HS-5 (cell line): ENCODE measurements at regions not wholly inside any gene's neighbourhood (a gene's known extent, or its start where the extent isn't known, plus 50 kb on each side); places are given as distances from the start of the nearest gene placed in this dataset.

ENCODE experiments used
- DNase-seq: peaks from one replicate; pipeline ENCODE4 v3.0.0-alpha.2; 2012; ENCODE audit warnings: low read depth

DNA sequence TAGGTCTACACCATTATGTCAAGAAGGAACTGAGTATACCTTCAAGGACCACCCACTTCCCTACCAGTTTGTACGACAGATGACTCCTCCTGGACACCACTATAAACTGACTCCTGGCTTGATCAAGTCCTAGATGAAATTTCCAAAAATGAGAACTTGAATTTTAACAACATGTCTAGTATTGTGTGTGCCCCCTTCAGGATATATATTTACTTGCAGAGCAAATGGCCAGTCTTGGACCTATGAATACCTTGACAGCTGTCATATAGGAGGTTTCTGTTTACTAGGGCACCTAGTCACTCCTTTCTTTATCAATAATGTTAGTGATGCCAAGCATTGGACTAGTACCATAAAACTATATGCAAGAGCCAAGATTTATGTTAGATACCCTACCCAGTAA lies 94.1 kb upstream of the TMEM26 start:
- no peak for DNase-seq

DNA sequence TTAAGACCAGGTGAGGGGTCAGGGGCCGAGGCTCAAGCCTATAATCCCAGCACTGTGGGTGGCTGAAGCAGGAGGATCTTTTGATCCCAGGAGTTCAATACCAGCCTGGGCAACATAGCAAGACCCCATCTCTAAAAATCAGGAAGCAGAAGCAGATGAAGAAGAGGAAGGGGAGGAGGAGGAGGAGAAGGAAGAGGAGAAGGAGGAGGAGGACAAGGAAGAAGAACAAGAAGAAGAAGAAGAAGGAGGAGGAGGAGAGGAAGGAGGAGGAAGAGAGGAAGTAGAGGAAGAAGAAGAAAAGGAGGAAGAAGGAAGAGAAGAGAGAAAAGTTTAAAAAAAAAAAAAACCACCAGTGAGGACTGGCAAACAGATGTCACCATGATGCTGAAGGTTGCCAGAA lies 92.0 kb upstream of the TMEM26 start:
- no peak for DNase-seq

DNA sequence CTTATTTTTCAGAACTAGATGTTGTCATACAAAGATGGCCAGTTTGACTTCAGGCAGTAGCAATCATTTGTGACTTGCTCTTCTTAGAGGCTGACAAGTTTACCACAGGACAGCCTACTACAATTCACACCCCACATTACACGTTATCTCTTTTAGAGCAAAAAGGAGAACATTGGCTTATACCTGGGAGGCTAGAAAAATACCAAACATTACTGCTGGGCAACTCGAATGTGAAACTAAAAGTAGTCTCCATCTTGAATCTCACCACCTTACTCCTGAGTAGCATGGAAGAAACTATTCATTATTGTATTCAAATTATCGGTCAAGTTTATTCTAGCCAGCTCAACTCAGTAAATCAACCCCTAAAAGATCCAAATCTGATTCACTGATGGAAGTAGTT lies 90.7 kb upstream of the TMEM26 start:
- no peak for DNase-seq

DNA sequence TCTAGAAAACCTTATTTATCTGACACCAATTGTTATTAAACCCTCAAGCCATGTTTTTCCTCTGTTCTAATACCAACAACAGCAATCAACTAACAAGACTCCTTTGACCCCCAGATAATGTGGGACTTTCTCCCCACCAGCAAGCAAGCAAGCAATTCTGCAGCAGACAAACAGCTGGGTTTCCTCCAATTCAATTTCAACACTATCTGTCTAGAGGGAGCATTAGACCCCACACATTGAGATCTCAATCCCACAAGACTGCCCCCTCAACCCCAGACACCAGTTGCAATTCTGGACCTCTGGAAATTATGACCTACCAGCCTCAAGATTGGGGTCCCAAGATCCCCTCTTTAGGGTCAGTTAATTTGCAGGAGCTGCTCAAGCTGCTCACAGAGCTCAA lies 89.4 kb upstream of the TMEM26 start:
- DNase-seq = no peak

DNA sequence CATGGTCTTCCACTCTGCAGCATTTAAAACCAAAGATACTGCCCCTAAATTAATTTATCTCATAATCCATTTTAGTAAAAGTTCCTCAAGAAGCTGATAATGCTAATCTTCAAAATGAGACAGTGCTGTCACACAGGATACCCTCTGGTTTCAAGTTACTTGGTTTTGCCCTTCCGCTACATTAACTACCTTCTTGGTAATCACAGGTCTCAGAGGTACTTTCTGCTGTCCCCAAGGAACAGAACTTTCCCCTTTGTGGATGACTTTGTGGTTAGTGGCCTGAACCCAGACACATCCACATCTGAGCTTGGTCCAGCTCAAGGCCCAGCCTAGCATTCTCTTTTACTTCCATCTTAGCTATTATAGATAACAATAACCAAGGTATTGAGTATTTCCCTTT lies 88.8 kb upstream of the TMEM26 start:
- DNase-seq = no peak

DNA sequence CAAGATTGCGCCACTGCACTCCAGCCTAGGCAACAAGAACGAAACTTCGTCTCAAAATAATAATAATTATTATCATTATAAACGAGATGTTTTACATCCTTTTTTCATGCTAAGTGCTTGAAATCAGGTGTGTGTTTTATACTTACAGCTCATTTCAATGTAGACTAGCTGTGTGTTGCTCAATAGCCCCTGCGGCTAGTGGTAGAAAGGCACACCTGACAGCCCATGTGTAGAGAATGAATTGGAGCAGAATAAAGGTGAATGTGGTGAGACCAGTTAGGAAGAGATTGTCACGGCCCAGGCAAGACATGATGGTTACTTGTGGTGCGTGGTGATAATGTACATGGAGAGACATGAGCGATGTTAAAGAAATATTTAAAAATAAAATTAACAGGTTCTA lies 86.7 kb upstream of the TMEM26 start:
- no peak for DNase-seq

DNA sequence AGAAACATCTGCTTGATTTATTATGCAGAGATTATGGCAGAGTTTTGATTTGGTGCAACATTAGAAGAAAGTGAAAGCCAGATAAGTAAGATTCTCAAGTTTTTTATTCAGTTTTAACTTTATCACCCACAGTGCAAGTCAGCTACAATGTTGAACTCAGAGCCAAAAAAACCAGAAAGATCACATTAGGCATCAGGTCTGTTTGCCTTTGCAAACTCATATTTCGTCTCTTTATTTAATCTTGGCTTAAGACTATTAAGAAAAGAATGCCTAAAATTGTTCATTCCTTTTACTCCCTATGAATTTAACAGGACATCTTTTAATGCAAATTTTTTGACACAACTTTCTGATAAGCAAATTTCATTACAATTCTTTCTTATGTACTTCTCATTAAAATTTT lies 76.0 kb upstream of the TMEM26 start:
- no peak for DNase-seq

DNA sequence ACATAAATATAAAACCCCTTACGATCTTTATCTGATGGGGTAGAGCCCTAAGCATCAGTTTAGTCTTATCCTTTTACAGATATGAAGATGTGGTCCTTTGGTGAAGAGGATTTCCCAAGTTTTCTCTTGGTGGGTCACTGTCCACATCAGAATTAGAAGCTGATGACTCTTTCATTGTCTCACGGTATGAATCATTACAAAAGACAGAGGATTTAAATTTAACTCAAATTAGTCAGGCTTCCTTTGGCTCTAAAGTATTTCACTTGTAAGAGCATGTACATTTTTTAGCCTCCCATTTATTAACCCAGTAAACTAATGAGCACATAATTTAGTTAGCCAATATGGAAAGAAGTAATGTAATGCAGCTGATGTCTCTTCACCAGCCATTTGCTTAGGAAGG lies 49.9 kb upstream of the TMEM26 start:
- DNase-seq = peak; percentile 61
